Calu3 (cell line): ENCODE measurements at regions not wholly inside any gene's neighbourhood (a gene's known extent, or its start where the extent isn't known, plus 50 kb on each side); places are given as distances from the start of the nearest gene placed in this dataset.

Experiments
- BruUV-seq: library from RNA; stranded (reverse); fragments of 400-500 nt; replicated peaks from 2 replicates; lab custom pipeline; 2021; lab: Mats Ljungman, UMichigan
- CTCF ChIA-PET: fragments of 300-600 bp; sonication (Branson Sonifier 250); formaldehyde crosslinking; loops from one replicate; lab custom pipeline; 2022; ENCODE audit warnings: antibody characterized with exemption; lab: Charles Lee
- DNase-seq: peaks from one replicate; pipeline ENCODE4 v3.0.0; 2022
- H3K27ac Mint-ChIP-seq: one replicate; pipeline ENCODE4 v1.8.0; 2022; ENCODE audit warnings: mixed read lengths; ENCODE audit not compliant: unreplicated experiment
- H3K27me3 Mint-ChIP-seq: one replicate; pipeline ENCODE4 v1.8.0; 2022; ENCODE audit warnings: mixed read lengths; ENCODE audit not compliant: unreplicated experiment
- H3K36me3 Mint-ChIP-seq: one replicate; pipeline ENCODE4 v1.8.0; 2022; ENCODE audit warnings: mild to moderate bottlenecking, moderate library complexity, mixed read lengths; ENCODE audit not compliant: insufficient read depth, unreplicated experiment
- H3K4me1 Mint-ChIP-seq: one replicate; pipeline ENCODE4 v1.8.0; 2022; ENCODE audit warnings: mild to moderate bottlenecking, low read depth, mixed read lengths; ENCODE audit not compliant: unreplicated experiment
- H3K4me3 Mint-ChIP-seq: one replicate; pipeline ENCODE4 v1.8.0; 2022; ENCODE audit warnings: mild to moderate bottlenecking, low read depth, moderate library complexity, mixed read lengths; ENCODE audit not compliant: unreplicated experiment
- H3K9me3 Mint-ChIP-seq: one replicate; pipeline ENCODE4 v1.8.0; 2022; ENCODE audit warnings: low read depth, mixed read lengths; ENCODE audit not compliant: unreplicated experiment
- intact Hi-C: fragments of 100-400 bp; cut with micrococcal nuclease; formaldehyde crosslinking; loops from one replicate; pipeline ENCODE4 v1.10.0; 2022; ENCODE audit not compliant: unreplicated experiment
- TF ChIP-seq, protein P1 (sequence below): fragments of 200-600 bp; IDR thresholded peaks from one replicate; pipeline ENCODE4 v1.8.0; 2022; ENCODE audit warnings: antibody characterized with exemption; ENCODE audit not compliant: unreplicated experiment

DNA sequence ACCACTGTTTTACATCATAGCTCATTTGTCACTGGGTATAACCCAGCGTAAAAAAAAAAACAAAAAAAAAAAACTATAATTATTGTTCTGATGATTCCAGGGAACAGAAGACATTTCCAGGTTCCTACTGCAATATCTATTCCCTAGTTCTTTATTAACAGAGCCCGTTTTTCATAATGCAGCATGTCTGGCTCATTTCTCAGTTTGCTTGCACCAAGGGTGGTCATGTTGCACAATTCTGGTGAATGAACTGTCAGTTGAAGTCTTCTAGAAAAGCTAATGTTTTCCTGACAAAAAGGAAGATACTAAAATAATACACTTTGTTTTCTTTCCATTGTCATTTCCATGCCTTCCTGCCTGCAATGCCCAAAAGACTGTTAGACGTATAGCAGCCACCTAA, 180.1 kb downstream of the RDH14 start:
- BruUV-seq = no TSS peak
- no peak for DNase-seq
- H3K9me3 Mint-ChIP-seq = no peaks in the 10 kb centered on the region
- H3K4me3 Mint-ChIP-seq = no peak overlapping the region
- intact Hi-C loops = no loop called here
- CTCF ChIA-PET = interaction anchor here (0.7 kb wide), 1 partner anchor 441 kb away, joined by 3 read pairs; no protein-coding TSS in a partner anchor
- no peaks in the 10 kb centered on the region for H3K27me3 Mint-ChIP-seq
- TF ChIP-seq, protein P1, sequence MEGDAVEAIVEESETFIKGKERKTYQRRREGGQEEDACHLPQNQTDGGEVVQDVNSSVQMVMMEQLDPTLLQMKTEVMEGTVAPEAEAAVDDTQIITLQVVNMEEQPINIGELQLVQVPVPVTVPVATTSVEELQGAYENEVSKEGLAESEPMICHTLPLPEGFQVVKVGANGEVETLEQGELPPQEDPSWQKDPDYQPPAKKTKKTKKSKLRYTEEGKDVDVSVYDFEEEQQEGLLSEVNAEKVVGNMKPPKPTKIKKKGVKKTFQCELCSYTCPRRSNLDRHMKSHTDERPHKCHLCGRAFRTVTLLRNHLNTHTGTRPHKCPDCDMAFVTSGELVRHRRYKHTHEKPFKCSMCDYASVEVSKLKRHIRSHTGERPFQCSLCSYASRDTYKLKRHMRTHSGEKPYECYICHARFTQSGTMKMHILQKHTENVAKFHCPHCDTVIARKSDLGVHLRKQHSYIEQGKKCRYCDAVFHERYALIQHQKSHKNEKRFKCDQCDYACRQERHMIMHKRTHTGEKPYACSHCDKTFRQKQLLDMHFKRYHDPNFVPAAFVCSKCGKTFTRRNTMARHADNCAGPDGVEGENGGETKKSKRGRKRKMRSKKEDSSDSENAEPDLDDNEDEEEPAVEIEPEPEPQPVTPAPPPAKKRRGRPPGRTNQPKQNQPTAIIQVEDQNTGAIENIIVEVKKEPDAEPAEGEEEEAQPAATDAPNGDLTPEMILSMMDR = no peak
- no peaks in the 10 kb centered on the region for H3K4me1 Mint-ChIP-seq
- H3K36me3 Mint-ChIP-seq = no peaks in the 10 kb centered on the region
- no peak overlapping the region for H3K27ac Mint-ChIP-seq

DNA sequence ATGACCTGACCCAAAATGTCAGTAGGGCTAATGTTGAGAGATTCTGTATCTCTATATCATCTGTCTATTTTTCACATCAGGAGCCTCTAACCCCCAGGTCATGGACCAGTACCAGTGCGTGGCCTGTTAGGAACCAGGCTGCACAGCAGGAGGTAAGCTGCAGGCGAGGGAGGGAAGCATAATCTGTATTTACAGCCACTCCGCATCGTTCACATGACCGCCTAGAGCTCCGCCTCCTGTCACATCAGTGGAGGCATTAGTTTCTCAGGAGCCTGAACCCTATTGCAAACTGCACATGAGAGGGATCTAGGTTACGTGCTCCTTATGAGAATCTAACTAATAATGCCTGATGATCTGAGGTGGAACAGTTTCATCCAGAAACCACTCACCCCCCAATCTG, 180.6 kb downstream of the RDH14 start:
- CTCF ChIA-PET = no interaction called here
- intact Hi-C loops = loop anchor here (5.0 to 10.0 kb wide), 2 partner anchors 263 to 625 kb away; partner anchors contain the start of genes GEN1 and SMC6
- H3K27ac Mint-ChIP-seq = no peak overlapping the region
- DNase-seq = no peak
- BruUV-seq = no TSS peak
- no peaks in the 10 kb centered on the region for H3K36me3 Mint-ChIP-seq
- no peaks in the 10 kb centered on the region for H3K27me3 Mint-ChIP-seq
- no peaks in the 10 kb centered on the region for H3K9me3 Mint-ChIP-seq
- H3K4me3 Mint-ChIP-seq = no peak overlapping the region
- no peaks in the 10 kb centered on the region for H3K4me1 Mint-ChIP-seq
- TF ChIP-seq, protein P1 = no peak

GRCh38 chr2:18378020-18378653, 182.3 kb downstream of the RDH14 start:
- peak; percentile 48 for DNase-seq
- Mint-ChIP-seq H3K27me3 (no peaks in the 10 kb centered on the region), H3K4me1 (no peaks in the 10 kb centered on the region), H3K4me3 (no peak overlapping the region), H3K27ac (no peak overlapping the region), H3K36me3 (no peaks in the 10 kb centered on the region), H3K9me3 (no peaks in the 10 kb centered on the region)
- BruUV-seq = no TSS peak
- CTCF ChIA-PET = no interaction called here
- TF ChIP-seq, protein P1 = peak; percentile 76
- intact Hi-C loops = loop anchor here (1.0 to 10.0 kb wide), 6 partner anchors 79 to 623 kb away; partner anchors contain the start of genes GEN1 and SMC6

GRCh38 chr2:18376936-18377335, 183.5 kb downstream of the RDH14 start:
- Mint-ChIP-seq H3K4me1 (no peaks in the 10 kb centered on the region), H3K27ac (no peak overlapping the region), H3K36me3 (no peaks in the 10 kb centered on the region), H3K27me3 (no peaks in the 10 kb centered on the region), H3K9me3 (no peaks in the 10 kb centered on the region), H3K4me3 (no peak overlapping the region)
- CTCF ChIA-PET = no interaction called here
- no TSS peak for BruUV-seq
- intact Hi-C loops = loop anchor here (5.0 to 10.0 kb wide), 2 partner anchors 260 to 622 kb away; partner anchors contain the start of genes GEN1 and SMC6
- DNase-seq = no peak
- TF ChIP-seq, protein P1 = no peak
